Neuronal stem cell (in vitro differentiated cells): ENCODE measurements at regions not wholly inside any gene's neighbourhood (a gene's known extent, or its start where the extent isn't known, plus 50 kb on each side); places are given as distances from the start of the nearest gene placed in this dataset.

Source experiments
- DNase-seq: peaks from one replicate; pipeline ENCODE4 v3.0.0-alpha.2; 2013; ENCODE audit warnings: low spot score
- H2AFZ ChIP-seq: one replicate; pipeline ENCODE4 v1.6.1; 2013; ENCODE audit warnings: mild to moderate bottlenecking, low read length, inconsistent platforms
- H2AK5ac ChIP-seq: 2 replicates; pipeline ENCODE4 v1.6.1; 2013; ENCODE audit warnings: low read depth, mild to moderate bottlenecking, inconsistent platforms, low read length, moderate library complexity, mixed read lengths
- H2BK120ac ChIP-seq: 2 replicates; pipeline ENCODE4 v1.6.1; 2013; ENCODE audit warnings: low read depth, mild to moderate bottlenecking, inconsistent platforms, low read length, moderate library complexity, mixed read lengths
- H2BK12ac ChIP-seq: one replicate; pipeline ENCODE4 v1.6.1; 2013; ENCODE audit warnings: low read length, inconsistent platforms
- H2BK15ac ChIP-seq: 2 replicates; pipeline ENCODE4 v1.6.1; 2013; ENCODE audit warnings: mild to moderate bottlenecking, low read length, inconsistent platforms, mixed read lengths
- H2BK5ac ChIP-seq: one replicate; pipeline ENCODE4 v1.6.1; 2013; ENCODE audit warnings: inconsistent platforms, mild to moderate bottlenecking, low read length, moderate library complexity
- H3K14ac ChIP-seq: one replicate; pipeline ENCODE4 v1.6.1; 2013; ENCODE audit warnings: low read length, inconsistent platforms
- H3K18ac ChIP-seq: 2 replicates; pipeline ENCODE4 v1.6.1; 2013; ENCODE audit warnings: low read length, inconsistent platforms
- H3K23ac ChIP-seq: 2 replicates; pipeline ENCODE4 v1.6.1; 2013; ENCODE audit warnings: low read depth, mild to moderate bottlenecking, mixed read lengths, low read length, inconsistent platforms; ENCODE audit not compliant: poor library complexity
- H3K27ac ChIP-seq: replicated peaks from 3 replicates; pipeline ENCODE4 v1.5.1; 2013; ENCODE audit warnings: low read length, inconsistent platforms
- H3K27me3 ChIP-seq, 3 experiments: 2 replicates each; pipeline ENCODE4 v1.6.1; 2013; ENCODE audit warnings: low read length in 3 of 3, mild to moderate bottlenecking in 2 of 3, inconsistent platforms in 1 of 3, low read depth in 1 of 3, mixed read lengths in 1 of 3, moderate library complexity in 1 of 3; ENCODE audit not compliant: control insufficient read depth in 3 of 3, insufficient read depth in 3 of 3
- H3K36me3 ChIP-seq, 2 donors: replicated peaks in 1 of 2; 2 replicates each; pipeline ENCODE4 v1.6.1; 2013; ENCODE audit warnings: low read length in 2 of 2; ENCODE audit not compliant: control insufficient read depth in 2 of 2, insufficient read depth in 2 of 2
- H3K4ac ChIP-seq: 2 replicates; pipeline ENCODE4 v1.6.1; 2013; ENCODE audit warnings: inconsistent platforms, mild to moderate bottlenecking, low read length, moderate library complexity
- H3K4me1 ChIP-seq, 2 donors: 1 replicate in 1 of 2; 2 replicates in 1 of 2; pipeline ENCODE4 v1.6.1; 2013; ENCODE audit warnings: low read length in 2 of 2, low read depth in 1 of 2; ENCODE audit not compliant: control insufficient read depth in 2 of 2, insufficient read depth in 1 of 2
- H3K4me2 ChIP-seq: one replicate; pipeline ENCODE4 v1.6.1; 2013; ENCODE audit warnings: mild to moderate bottlenecking, low read length, inconsistent platforms; ENCODE audit not compliant: insufficient read depth, poor library complexity, severe bottlenecking
- H3K4me3 ChIP-seq, 2 donors: 2 replicates each; pipeline ENCODE4 v1.5.1; 2013; ENCODE audit warnings: low read length in 2 of 2, mild to moderate bottlenecking in 2 of 2, inconsistent platforms in 1 of 2, moderate library complexity in 1 of 2
- H3K79me1 ChIP-seq: one replicate; pipeline ENCODE4 v1.6.1; 2013; ENCODE audit warnings: low read depth, mild to moderate bottlenecking, inconsistent platforms, low read length, moderate library complexity
- H3K9ac ChIP-seq: one replicate; pipeline ENCODE4 v1.6.1; 2013; ENCODE audit warnings: mild to moderate bottlenecking, low read depth, low read length, inconsistent platforms; ENCODE audit not compliant: poor library complexity
- H3K9me3 ChIP-seq, 2 donors: replicated peaks in 1 of 2; 2 replicates each; pipeline versions ENCODE3 to v1.6.1; 2013; ENCODE audit warnings: low read length in 2 of 2, mild to moderate bottlenecking in 2 of 2, inconsistent platforms in 1 of 2, low read depth in 1 of 2, mixed read lengths in 1 of 2, moderate library complexity in 1 of 2; ENCODE audit not compliant: control insufficient read depth in 2 of 2, insufficient read depth in 1 of 2
- H4K8ac ChIP-seq: one replicate; pipeline ENCODE4 v1.6.1; 2013; ENCODE audit warnings: low read depth, mild to moderate bottlenecking, inconsistent platforms, low read length, moderate library complexity
- H4K91ac ChIP-seq: one replicate; pipeline ENCODE4 v1.6.1; 2013; ENCODE audit warnings: low read length, low read depth, mild to moderate bottlenecking, inconsistent platforms; ENCODE audit not compliant: poor library complexity
- WGBS, 2 donors: extraction: QIAGEN DNeasy Blood & Tissue Kit; methylation state at CpG; one replicate each; pipeline ENCODE4 v1.1.7; 2013; ENCODE audit warnings: missing lambda C conversion rate in 2 of 2, mixed read lengths in 1 of 2; ENCODE audit not compliant: insufficient read length in 2 of 2, insufficient replicate concordance in 1 of 2; ENCODE audit errors: extremely low coverage in 2 of 2; 5-methylcytosine and 5-hydroxymethylcytosine counted together

GRCh38 chr14:101181446-101182313 lies 278.2 kb upstream of the RTL1 start:
- Histone ChIP-seq H3K27ac (no peak overlapping the region), H3K4me2 (no peak overlapping the region), H3K23ac (no peak overlapping the region), H3K4me1 (peaks cover 14 to 24% of the 10 kb centered on the region in 2 donors), H3K4me3 (no peak overlapping the region), H2BK15ac (peak overlapping the region; percentile 18), H4K91ac (no peak overlapping the region), H3K14ac (no peak overlapping the region), H3K9me3 (peaks cover 8 to 13% of the 10 kb centered on the region in 2 donors), H4K8ac (no peak overlapping the region), H2BK5ac (no peak overlapping the region), H2BK12ac (no peak overlapping the region), H2AK5ac (peak overlapping the region; percentile 23), H3K18ac (no peak overlapping the region), H3K27me3 (no peaks in the 10 kb centered on the region), H3K9ac (no peak overlapping the region), H3K4ac (no peak overlapping the region), H2BK120ac (no peak overlapping the region), H3K79me1 (no peaks in the 10 kb centered on the region), H3K36me3 (no peaks in the 10 kb centered on the region), H2AFZ (no peak overlapping the region)
- DNase-seq: no peak
- no CpG with 5 or more reads among the region's 6 CpGs for WGBS, 2 donors

- H4K8ac ChIP-seq: no peak overlapping the region
- no peak overlapping the region for H3K4ac ChIP-seq
- no peak overlapping the region for H3K9ac ChIP-seq
- peak overlapping the region; percentile 64 for H2AK5ac ChIP-seq
- H3K4me1 ChIP-seq: peaks cover 22 to 24% of the 10 kb centered on the region in 2 donors
- H4K91ac ChIP-seq: no peak overlapping the region
- H2BK5ac ChIP-seq: no peak overlapping the region
- no CpG with 5 or more reads among the region's 5 CpGs for WGBS, 2 donors
- no peak overlapping the region for H3K23ac ChIP-seq
- no peaks in the 10 kb centered on the region for H3K27me3 ChIP-seq
- H3K36me3 ChIP-seq: no peaks in the 10 kb centered on the region
- no peak overlapping the region for H3K27ac ChIP-seq
- no peak overlapping the region for H2BK12ac ChIP-seq
- H2BK15ac ChIP-seq: no peak overlapping the region
- H3K79me1 ChIP-seq: no peaks in the 10 kb centered on the region
- H2BK120ac ChIP-seq: no peak overlapping the region
- no peak overlapping the region for H2AFZ ChIP-seq
- no peak overlapping the region for H3K4me2 ChIP-seq
- no peak overlapping the region for H3K14ac ChIP-seq
- no peak for DNase-seq
- H3K9me3 ChIP-seq: peaks cover 8 to 13% of the 10 kb centered on the region in 2 donors
- no peak overlapping the region for H3K18ac ChIP-seq
- H3K4me3 ChIP-seq: no peak overlapping the region
These were observed 279.0 kb upstream of the RTL1 start for GRCh38 chr14:101182476-101182875.

GRCh38 chr14:101183376-101184103 lies 280.0 kb upstream of the RTL1 start:
- H3K79me1 ChIP-seq: no peaks in the 10 kb centered on the region
- peak overlapping the region; percentile 75 for H2BK12ac ChIP-seq
- H3K4me3 ChIP-seq: no peak overlapping the region
- peak overlapping the region; percentile 41 for H2BK15ac ChIP-seq
- peaks cover 8 to 13% of the 10 kb centered on the region in 2 donors for H3K9me3 ChIP-seq
- no peak overlapping the region for H4K8ac ChIP-seq
- H3K14ac ChIP-seq: no peak overlapping the region
- peaks cover 17 to 20% of the 10 kb centered on the region in 2 donors for H3K4me1 ChIP-seq
- no peaks in the 10 kb centered on the region for H3K36me3 ChIP-seq
- peak overlapping the region; percentile 19 for H2BK5ac ChIP-seq
- no peak overlapping the region for H3K4me2 ChIP-seq
- WGBS, 2 donors: no CpG with 5 or more reads among the region's 23 CpGs
- no peak overlapping the region for H4K91ac ChIP-seq
- peak overlapping the region; percentile 78 for H3K23ac ChIP-seq
- peak overlapping the region; percentile 64 for H2AFZ ChIP-seq
- no peak overlapping the region for H3K27ac ChIP-seq
- H2AK5ac ChIP-seq: peak overlapping the region; percentile 94
- peak overlapping the region; percentile 97 for H3K18ac ChIP-seq
- H3K27me3 ChIP-seq: no peaks in the 10 kb centered on the region
- peak; percentile 65 for DNase-seq
- peak overlapping the region; percentile 99 for H2BK120ac ChIP-seq
- peak overlapping the region; percentile 2 for H3K4ac ChIP-seq
- H3K9ac ChIP-seq: peak overlapping the region; percentile 25

GRCh38 chr14:101184104-101184455 lies 280.6 kb upstream of the RTL1 start:
- peak overlapping the region; percentile 19 for H2BK5ac ChIP-seq
- H2BK12ac ChIP-seq: no peak overlapping the region
- no peak overlapping the region for H2BK120ac ChIP-seq
- no peak overlapping the region for H4K8ac ChIP-seq
- H3K36me3 ChIP-seq: no peaks in the 10 kb centered on the region
- H3K4me1 ChIP-seq: peaks cover 17 to 20% of the 10 kb centered on the region in 2 donors
- peaks cover 8 to 13% of the 10 kb centered on the region in 2 donors for H3K9me3 ChIP-seq
- H3K14ac ChIP-seq: no peak overlapping the region
- peak overlapping the region; percentile 75 for H3K23ac ChIP-seq
- peak overlapping the region; percentile 41 for H2BK15ac ChIP-seq
- peak overlapping the region; percentile 97 for H3K18ac ChIP-seq
- no peak overlapping the region for H3K27ac ChIP-seq
- H3K27me3 ChIP-seq: no peaks in the 10 kb centered on the region
- H3K4me2 ChIP-seq: no peak overlapping the region
- peak overlapping the region; percentile 64 for H2AFZ ChIP-seq
- H2AK5ac ChIP-seq: peak overlapping the region; percentile 94
- no peak overlapping the region for H3K4ac ChIP-seq
- no CpG with 5 or more reads among the region's 12 CpGs for WGBS, 2 donors
- no peak overlapping the region for H3K4me3 ChIP-seq
- no peak for DNase-seq
- H4K91ac ChIP-seq: no peak overlapping the region
- no peak overlapping the region for H3K9ac ChIP-seq
- H3K79me1 ChIP-seq: no peaks in the 10 kb centered on the region
